Islet of Langerhans (tissue), 1 donor: ENCODE measurements at regions not wholly inside any gene's neighbourhood (a gene's known extent, or its start where the extent isn't known, plus 50 kb on each side); places are given as distances from the start of the nearest gene placed in this dataset.

Source experiments
- FAIRE-seq: peaks from one replicate; lab custom pipeline; 2011; peaks lifted over from hg19 to GRCh38; lab: Jason Lieb, UNC

DNA sequence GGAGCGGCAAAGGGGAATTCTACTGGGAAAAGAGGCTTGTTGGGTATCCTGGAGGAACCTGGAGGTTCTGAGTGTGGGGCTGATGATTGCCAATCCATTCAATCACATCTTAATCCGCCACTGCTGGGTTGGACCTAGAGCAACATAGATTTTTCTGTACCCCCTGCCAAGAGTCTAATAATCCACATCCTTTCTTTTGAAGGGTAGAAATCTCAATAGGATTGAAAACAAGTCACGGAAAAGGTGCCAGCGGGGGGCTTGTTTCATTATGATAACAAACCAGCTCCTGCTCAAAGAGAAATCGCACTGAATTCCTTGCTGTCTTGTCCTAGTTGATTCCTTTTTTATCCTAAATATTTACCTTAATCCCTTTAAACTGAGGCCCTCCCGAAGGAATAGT is 528.5 kb downstream of the ADGRL2 start:
- FAIRE-seq, result no peak

DNA sequence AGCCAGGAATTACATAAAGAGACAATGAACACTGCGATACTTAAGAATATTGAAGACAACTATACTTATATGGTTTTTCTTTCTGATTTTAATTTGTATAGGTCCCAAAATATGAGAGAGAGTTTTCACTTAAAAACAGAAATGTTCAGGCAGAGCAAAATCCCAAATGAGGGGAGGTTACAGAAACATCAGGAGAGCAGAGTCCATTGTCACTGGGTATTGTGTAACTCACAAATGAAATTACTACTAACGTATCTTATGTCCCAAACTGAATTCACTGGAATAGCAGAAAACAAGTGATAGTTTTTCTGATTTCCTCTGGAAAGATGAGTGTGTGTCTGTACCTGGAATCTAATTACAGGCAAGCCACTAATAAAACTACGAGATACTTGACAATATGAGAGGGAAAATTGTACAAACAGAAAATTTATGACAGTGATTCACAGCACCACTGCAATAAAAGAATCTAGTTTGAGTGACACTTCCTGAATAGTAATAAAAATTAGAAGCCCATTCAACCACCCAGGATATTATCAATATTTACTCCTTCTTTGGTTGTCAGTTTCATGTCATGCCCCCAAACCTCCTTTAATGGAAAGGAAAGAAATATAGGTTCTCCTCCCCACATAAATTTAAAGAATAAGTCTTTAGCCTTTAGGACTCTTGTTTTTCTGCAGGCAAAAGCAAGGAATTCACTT is 522.6 kb downstream of the ADGRL2 start:
- no peak for FAIRE-seq

DNA sequence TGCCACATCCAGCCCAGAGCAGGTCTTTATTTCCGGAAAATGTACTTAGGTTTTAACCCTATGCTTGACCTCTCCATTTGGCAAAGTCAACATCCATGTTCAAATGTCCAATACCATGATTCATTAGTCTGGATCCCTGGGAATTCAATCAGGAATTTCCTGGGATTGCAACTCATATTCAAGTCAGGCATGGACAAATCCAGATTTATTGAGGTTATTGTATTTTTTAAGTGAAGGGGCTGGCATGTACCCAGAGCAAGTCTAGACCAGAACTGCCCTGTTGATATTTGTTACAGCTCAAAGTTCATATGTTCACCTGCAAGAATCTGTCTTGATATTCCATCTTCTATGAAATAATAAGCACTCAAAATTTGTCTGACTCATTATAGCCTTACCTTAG is 521.1 kb downstream of the ADGRL2 start:
- FAIRE-seq, result no peak

DNA sequence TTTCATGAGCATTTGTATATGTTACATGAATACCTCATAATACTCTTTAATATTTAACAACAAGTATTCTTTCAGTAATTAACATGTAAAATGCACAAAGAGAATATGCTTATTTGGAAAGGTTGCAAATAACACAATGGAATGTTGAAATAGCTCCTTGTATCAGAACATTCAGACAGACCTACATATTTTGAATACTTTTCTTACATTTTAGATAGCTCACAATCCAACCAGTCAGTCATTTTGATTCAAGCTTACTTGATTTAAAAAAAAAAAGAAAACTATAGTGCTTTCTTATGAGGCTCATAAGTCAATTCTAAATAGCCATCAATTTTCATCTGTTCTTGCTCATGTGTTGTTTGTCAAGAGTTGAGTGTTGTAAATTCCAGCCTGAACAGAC is 518.8 kb downstream of the ADGRL2 start:
- FAIRE-seq, result no peak

DNA sequence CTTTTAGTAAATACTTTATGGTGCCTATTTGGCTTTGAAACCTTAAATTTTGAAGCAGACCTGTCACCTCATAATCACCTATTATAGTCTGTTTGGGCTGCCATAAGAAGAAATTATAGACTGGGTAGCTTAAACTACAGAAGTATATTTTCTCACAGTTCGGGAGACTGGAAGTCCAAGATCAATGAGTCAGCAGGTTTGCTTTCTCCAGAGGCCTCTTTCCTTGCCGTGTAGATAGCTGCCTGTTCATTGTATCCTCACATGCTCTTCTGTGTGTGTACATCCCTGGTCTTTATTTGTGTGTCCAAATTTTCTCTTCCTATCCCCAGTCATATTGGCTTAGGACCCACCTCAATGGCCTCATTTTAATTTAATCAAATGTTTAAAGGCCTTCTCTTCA is 518.2 kb downstream of the ADGRL2 start:
- no peak for FAIRE-seq

DNA sequence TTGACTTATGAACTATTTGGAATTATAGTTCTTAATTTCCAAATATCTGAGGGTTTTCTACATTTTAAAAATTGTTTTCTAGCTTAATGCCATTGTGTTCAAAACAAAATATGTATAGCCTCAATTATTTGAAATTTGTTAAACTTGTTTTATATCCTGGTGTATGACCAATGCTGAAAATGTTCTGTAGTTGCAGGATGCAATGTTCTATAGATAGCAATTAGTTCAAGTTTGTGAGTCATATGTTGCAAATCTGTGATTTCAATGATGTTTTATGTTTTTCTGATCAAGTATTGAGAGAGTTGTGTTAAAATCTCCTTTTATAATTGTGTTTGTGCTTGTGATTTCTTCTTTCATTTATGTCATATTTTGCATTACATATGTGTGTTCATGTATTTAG is 517.5 kb downstream of the ADGRL2 start:
- FAIRE-seq, result no peak

DNA sequence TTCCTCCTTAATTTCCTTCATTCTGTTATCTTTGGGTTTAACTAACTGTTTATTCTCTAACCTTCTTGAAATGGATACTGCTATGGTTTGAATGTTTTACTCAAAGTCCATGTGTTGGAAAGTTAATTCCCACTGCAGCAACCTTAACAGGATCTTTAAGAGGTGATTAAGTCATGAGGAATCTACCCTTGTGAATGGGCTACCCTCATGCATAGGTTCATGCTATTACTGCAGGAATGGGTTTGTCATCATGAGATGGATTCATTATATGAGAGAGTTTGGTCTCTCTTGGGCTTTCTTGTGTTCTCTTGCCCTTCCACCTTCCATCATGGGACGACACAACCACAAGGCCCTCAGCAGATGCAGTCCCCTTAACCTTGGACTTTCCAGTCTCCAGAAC is 516.9 kb downstream of the ADGRL2 start:
- FAIRE-seq, result no peak

DNA sequence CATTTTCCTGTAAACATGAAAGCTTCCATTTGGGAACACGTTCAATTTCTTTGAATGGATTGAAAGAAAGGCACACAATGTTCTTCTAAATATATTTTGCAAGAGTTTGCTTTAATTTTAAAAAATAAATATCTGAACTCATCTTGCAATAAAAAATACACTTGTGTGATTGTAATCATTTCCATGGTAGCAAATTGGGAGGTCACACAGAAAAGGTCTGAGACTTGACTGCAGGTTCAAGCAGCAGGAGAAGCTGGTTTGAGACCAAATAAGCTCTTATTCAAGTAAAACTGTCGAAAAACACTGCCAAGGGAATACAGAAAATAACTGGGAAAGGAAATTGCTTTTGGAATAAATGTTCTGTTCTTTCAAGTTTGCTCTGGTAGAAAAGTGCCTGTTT is 498.9 kb downstream of the ADGRL2 start:
- FAIRE-seq, result no peak

DNA sequence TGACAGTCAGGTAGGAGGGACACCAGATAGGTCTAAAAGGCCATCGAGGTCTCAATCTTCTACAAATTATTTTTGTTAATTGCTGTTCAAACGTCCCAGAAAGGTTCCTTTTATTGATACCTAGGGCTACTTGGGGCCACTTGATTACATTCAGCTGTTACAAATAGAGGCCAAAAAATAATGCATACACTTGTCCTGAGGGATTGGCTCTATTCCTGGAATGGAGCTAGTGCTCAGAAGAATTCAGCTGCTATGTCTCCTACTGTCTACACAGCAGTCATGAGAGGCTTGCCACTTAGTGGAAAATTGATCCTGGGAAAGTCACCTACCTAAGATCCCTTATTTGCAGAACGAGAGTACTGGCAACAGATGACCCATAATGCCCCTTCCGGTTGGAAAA is 498.3 kb downstream of the ADGRL2 start:
- no peak for FAIRE-seq

DNA sequence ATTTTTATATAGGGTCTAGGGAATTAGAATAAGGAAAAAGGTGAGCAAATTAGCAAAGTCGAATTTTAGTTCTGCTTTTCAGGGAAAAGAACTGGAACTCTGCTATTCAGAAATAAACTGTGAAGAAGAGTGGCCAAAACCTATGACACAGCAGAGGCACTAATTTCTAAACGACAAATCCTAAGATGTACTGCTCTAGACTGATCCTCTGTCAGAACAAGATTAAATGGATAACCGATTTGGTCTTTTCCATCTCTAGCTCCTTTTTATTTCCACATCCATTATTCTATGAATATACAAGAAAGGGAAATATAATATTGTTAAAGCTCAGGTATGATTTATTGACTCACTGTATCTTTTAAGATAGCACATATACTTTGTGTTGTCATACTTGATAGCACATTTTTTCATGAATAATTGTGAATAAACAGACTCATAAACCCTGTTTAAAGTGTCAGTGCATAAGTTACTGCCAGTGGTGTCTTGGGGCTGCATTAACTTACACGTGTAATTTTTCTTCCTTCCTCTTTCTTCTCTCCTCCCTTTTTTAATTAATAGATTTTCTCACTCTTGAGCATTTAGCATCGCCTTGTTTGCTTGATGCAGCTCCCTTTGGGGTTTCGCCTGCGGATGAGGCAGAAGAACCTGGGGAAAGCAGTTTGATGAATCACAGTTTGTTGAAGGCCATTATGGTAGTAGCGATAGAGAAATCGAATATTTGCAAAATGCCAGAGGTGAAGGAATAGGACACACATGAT is 496.6 kb downstream of the ADGRL2 start:
- FAIRE-seq, result no peak

DNA sequence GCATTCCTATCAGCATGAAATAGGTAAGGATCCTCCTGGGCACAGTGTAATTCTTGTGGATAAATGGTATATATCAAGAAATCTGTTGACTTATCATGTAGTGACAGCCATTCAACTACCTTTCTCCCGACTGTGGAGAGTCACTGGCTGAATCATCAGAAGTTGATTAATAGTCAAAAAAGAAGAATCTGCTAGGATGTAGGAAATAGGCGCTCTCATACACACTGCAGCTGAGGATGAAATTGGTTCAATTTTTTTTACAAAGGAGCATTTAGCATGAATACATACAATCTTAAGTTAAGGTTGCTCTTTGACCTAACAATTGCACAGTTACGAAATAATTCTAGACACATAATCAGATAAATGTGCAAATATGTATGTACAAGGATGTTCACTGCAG is 486.8 kb downstream of the ADGRL2 start:
- FAIRE-seq, result no peak

DNA sequence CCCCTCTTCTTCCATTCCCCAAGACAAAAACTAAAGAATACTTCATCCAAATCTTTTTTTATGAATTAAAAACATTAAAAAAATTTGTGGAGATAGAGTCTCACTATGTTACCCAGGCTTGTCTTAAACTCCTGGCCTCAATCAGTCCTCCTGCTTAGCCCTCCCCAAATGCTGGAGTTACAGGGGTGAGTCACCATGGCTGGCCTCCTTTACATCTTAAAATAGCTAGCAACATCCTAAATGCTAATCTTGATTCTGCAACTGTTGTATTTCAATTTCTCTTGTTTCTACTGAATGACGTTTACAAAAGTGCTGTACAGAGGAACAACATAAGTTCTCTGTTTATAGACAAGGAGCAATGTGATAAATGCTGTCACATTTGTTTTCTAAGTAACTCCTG is 483.5 kb downstream of the ADGRL2 start:
- no peak for FAIRE-seq

DNA sequence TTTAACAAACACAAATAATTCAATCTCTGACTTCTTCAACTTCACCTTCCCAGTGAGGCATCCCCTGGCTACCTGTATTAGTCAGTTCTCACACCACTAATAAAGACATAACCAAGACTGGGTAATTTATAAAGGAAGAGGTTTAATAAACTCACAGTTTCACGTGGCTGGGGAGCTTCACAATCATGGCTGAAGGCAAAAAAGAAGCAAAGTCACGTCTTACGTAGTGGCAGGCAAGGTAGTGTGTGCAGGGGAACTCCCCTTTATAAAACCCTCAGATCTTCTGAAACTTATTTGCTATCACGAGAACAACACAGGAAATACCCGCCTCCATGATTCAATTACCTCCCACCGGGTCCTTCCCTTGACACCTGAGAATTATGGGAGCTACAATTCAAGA is 478.5 kb downstream of the ADGRL2 start:
- FAIRE-seq, result no peak

DNA sequence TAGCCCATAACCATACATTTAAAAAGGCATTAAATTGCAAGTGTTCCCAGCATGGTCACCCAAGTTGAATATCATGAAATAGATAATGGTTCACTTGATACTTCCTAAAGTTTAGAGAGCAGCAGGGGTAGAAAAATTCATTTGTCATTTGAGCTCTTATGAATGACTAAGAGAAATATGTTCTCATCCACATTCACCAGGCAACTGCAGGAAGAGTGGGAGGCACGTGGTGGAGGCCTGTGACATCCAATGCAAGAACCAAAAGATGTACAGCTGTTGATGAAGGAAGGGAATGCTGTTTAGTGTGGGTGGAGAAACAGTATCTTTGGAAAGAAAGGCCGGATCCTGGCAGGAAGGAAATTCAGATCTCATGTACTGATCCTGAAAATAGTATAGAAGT is 473.1 kb downstream of the ADGRL2 start:
- no peak for FAIRE-seq

DNA sequence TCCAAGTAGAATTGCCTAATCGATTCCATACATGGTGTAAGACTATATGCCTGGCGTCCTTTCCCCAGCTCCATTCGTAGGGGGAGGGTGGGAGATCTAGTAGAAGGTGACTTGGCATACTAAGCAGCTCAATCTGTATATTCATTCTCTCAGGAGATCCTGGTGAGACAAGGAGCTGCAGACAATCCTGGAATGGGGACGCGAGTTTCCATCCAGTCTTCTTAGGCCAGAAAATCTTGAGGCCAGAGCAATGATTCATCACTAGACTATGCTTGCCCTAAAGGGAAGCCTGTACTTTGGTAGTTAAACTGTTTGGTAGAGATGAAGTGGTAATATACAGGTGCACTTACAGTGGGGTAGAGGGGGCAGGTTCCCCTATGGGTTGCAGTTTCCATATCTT is 468.7 kb downstream of the ADGRL2 start:
- FAIRE-seq, result no peak

DNA sequence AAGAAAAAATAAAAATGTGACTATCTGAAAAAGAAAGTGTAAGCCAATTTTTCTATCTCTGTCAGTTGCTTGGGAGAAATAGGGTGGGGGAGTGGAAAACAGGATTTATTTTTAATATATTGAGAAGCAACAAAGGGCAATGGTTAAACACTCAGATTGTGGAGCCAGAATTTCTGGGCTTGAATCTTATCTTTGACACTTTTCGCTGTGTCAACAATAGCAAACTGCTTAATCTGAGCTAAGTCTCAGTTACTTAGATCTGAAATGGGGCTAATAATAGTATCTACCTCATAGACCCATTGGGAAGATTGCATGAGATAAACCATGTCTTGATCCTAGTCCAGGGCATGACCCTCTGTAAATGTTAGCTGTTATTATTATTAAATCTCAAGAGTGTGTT is 468.1 kb downstream of the ADGRL2 start:
- no peak for FAIRE-seq

DNA sequence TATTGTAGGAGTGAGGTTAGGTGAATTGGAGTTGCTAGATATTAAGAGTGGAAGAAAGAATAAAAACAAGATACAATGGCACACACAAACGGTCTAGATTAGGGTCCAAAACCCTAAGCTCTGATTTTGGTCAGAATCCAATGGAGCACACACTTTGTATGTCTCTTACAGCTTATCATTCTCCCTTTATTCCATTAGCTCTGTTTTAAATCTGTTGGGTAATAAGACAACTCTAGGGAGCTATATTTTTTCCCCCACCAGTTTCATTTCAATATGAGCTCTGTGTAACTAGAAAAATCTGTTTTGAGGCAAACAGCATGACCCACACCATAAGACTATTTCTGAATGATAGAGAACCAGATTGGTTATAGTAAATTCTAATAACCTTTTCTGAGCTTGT is 465.6 kb downstream of the ADGRL2 start:
- FAIRE-seq, result no peak

DNA sequence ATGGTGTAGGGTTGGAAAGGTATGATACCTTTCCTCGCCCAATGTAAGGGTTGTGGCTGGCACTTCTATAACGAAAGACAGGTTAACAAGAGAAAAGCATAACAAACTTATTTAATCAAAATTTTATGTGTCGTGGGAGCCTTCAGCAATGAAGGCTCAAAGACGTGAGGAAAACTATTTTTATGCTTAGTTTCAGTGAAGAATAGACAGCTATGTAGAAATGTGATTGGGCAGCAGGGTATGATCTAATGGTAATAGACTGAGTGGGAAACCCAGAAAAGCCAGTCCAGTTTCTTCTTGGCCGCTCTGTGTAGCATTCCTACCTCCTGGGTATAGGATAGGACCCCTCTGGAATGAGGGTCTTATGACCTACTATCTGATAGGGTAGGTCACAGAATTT is 464.7 kb downstream of the ADGRL2 start:
- no peak for FAIRE-seq

DNA sequence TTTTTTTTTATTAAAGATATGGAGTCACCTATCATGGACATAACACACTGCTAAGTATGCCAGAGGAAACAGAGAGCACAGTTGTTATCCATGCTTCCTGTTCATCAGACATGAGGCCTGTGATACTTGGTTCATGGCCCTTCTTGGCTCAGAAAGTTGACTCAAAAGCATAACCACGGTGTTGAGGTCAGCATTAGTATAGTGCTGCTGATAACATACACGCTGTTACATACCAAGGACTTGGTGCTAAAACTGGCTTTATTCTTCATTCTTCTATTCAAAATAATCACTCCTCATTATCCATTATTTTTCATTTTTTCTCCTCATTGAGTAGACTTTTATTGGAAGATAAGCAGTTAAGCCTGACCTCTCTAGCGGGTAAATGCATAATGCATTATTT is 464.1 kb downstream of the ADGRL2 start:
- FAIRE-seq, result no peak

DNA sequence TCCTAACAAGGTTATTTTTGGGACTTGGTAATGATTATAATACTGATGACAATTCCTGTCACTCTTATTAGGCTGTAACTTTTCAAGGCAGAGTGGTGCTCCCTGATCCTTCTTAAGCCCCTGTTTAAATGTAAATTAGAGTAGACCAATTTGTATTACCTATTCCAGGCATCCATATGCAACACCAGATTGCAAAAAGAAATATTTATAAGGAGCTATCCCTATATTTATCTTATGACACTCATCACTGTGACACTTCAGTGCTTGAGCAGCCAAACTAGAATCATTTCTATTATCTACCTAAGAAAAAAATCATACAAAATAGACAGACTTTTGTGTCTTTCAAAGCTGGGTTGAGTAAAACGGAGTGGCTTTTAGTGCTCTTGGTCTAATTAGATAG is 462.7 kb downstream of the ADGRL2 start:
- FAIRE-seq, result no peak

DNA sequence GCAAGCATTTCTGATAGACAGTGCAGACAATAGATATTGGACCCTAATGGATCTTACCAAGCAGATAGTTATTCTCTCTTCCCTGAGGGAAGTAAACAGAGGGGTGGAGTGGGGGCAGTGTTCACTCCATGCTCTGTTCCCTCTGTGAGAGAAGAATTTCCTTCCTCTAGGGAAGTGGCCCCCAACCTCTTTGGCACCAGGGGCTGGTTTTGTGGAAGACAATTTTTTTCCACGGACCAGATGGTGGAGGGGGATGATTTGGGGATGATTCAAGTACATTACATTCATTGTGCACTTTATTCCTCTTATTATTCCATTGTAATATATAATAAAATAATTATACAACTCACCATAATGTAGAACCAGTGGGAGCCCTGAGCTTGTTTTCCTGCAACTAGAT is 459.9 kb downstream of the ADGRL2 start:
- no peak for FAIRE-seq

DNA sequence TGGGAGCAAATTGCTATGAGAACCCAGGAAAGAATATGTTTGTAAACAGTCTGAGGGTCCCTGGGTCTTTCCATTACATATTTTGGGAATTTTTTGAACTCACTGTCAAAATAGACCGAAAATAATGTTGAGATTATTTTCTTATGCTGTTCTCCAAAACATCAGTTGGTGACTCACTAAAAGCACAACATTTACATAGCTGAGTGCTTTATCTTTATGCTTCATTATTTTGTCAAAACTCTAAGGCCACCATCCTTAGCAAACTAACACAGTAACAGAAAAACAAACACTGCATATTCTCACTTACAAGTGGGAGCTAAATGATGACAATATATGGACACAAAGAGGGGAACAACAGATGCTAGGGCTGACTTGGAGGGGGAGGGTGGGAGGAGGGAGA is 459.3 kb downstream of the ADGRL2 start:
- FAIRE-seq, result no peak

DNA sequence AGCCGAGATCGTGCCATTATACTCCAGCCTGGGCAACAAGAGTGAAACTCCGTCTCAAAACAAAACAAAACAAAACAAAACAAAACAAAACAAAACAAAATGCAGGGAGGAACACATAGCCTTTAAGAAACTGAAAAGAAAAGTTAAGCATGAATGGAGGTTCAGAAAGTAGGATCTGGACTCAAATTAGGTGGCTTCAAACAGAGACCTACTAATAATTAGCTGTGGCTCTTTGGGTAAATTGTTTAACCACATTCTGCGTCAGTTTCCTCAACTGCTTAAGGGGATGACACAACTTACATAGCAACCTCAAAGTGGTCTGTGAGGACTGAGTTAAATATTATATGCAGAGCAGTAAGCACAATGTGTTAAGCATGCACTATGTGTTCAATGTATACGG is 458.2 kb downstream of the ADGRL2 start:
- FAIRE-seq, result no peak

DNA sequence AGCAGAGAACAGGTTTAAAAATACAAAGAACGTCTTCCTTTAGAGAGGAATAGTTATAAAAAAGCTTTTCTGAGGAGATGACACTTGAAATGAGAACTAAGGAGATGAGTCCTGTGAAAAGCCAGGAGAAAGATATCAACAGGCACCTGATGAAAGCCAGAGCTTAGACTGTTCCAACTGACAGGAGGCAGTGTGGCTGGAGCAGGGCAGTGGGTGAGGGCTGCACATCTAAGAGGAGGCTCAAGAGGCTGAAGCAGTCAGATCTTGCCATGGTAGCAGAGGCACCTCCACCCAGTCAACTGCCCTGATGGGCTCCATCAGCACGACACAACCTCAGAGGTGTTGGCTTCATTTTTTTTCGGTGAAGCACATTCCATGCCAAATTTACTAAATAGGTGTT is 445.3 kb downstream of the ADGRL2 start:
- no peak for FAIRE-seq
